H9 (cell line): ENCODE measurements at regions not wholly inside any gene's neighbourhood (a gene's known extent, or its start where the extent isn't known, plus 50 kb on each side); places are given as distances from the start of the nearest gene placed in this dataset.

Source experiments
- DNase-seq: peaks from one replicate; pipeline ENCODE4 v3.0.0-alpha.2; 2017
- H2AFZ ChIP-seq: one replicate; pipeline ENCODE4 v1.6.1; 2013; ENCODE audit warnings: mild to moderate bottlenecking, low read length, control low read depth, moderate library complexity
- H2AK5ac ChIP-seq: 2 replicates; pipeline ENCODE4 v1.6.1; 2013; ENCODE audit warnings: low read length, control low read depth, mixed read lengths; ENCODE audit not compliant: insufficient read length
- H2BK120ac ChIP-seq: one replicate; pipeline ENCODE4 v1.6.1; 2013; ENCODE audit warnings: low read depth, mild to moderate bottlenecking, low read length, control low read depth, inconsistent platforms; ENCODE audit not compliant: poor library complexity, severe bottlenecking
- H2BK12ac ChIP-seq: 2 replicates; pipeline ENCODE4 v1.6.1; 2013; ENCODE audit warnings: low read length, control low read depth, mixed read lengths, low read depth; ENCODE audit not compliant: insufficient read length
- H2BK15ac ChIP-seq: 2 replicates; pipeline ENCODE4 v1.6.1; 2013; ENCODE audit warnings: low read depth, low read length, control low read depth
- H2BK20ac ChIP-seq: one replicate; pipeline ENCODE4 v1.6.1; 2013; ENCODE audit warnings: low read depth, mild to moderate bottlenecking, low read length, control low read depth, inconsistent platforms; ENCODE audit not compliant: poor library complexity, severe bottlenecking
- H2BK5ac ChIP-seq: 2 replicates; pipeline ENCODE4 v1.6.1; 2013; ENCODE audit warnings: low read length, control low read depth, mixed read lengths; ENCODE audit not compliant: insufficient read length
- H3K14ac ChIP-seq: 2 replicates; pipeline ENCODE4 v1.6.1; 2013; ENCODE audit warnings: low read length, control low read depth; ENCODE audit not compliant: insufficient read depth
- H3K18ac ChIP-seq: 2 replicates; pipeline ENCODE4 v1.6.1; 2013; ENCODE audit warnings: low read depth, mild to moderate bottlenecking, mixed read lengths, low read length, control low read depth; ENCODE audit not compliant: insufficient read length
- H3K23ac ChIP-seq: 2 replicates; pipeline ENCODE4 v1.6.1; 2013; ENCODE audit warnings: low read length, control low read depth, mixed read lengths, low read depth; ENCODE audit not compliant: insufficient read length
- H3K23me2 ChIP-seq: 2 replicates; pipeline ENCODE4 v1.6.1; 2013; ENCODE audit warnings: low read depth, mild to moderate bottlenecking, mixed read lengths, low read length, control low read depth; ENCODE audit not compliant: insufficient read length, poor library complexity, severe bottlenecking
- H3K27ac ChIP-seq: 2 replicates; pipeline ENCODE4 v1.5.1; 2013; ENCODE audit warnings: low read length, control low read depth, mixed read lengths, low read depth; ENCODE audit not compliant: insufficient read length
- H3K27me3 ChIP-seq: 2 replicates; pipeline ENCODE4 v1.6.1; 2013; ENCODE audit warnings: low read length, control low read depth, inconsistent platforms; ENCODE audit not compliant: insufficient read depth
- H3K4ac ChIP-seq: 2 replicates; pipeline ENCODE4 v1.6.1; 2013; ENCODE audit warnings: low read depth, mild to moderate bottlenecking, control low read depth, inconsistent platforms, low read length, moderate library complexity
- H3K4me1 ChIP-seq: 2 replicates; pipeline ENCODE4 v1.6.1; 2013; ENCODE audit warnings: low read length, control low read depth, inconsistent platforms; ENCODE audit not compliant: insufficient read depth
- H3K4me2 ChIP-seq: 2 replicates; pipeline ENCODE4 v1.6.1; 2013; ENCODE audit warnings: low read length, control low read depth, mixed read lengths; ENCODE audit not compliant: insufficient read length, insufficient read depth
- H3K56ac ChIP-seq: 2 replicates; pipeline ENCODE4 v1.6.1; 2013; ENCODE audit warnings: low read depth, mild to moderate bottlenecking, mixed read lengths, low read length, control low read depth; ENCODE audit not compliant: insufficient read length
- H3K79me1 ChIP-seq: 2 replicates; pipeline ENCODE4 v1.6.1; 2013; ENCODE audit warnings: low read depth, mild to moderate bottlenecking, moderate library complexity, low read length, control low read depth, inconsistent platforms; ENCODE audit not compliant: insufficient read depth, poor library complexity, severe bottlenecking
- H3K79me2 ChIP-seq: 2 replicates; pipeline ENCODE4 v1.6.1; 2013; ENCODE audit warnings: low read length, control low read depth, inconsistent platforms; ENCODE audit not compliant: insufficient read depth
- H3K9ac ChIP-seq: 2 replicates; pipeline ENCODE4 v1.6.1; 2013; ENCODE audit warnings: low read length, control low read depth, mixed read lengths; ENCODE audit not compliant: insufficient read length; ENCODE audit errors: extremely low read depth
- H3K9me3 ChIP-seq: one replicate; pipeline ENCODE4 v1.6.1; 2013; ENCODE audit warnings: low read depth, low read length, inconsistent platforms; ENCODE audit not compliant: control insufficient read depth
- H3T11ph ChIP-seq: one replicate; pipeline ENCODE4 v1.6.1; 2013; ENCODE audit warnings: mild to moderate bottlenecking, low read length, control low read depth, inconsistent platforms
- H4K20me1 ChIP-seq: one replicate; pipeline ENCODE4 v1.6.1; 2013; ENCODE audit not compliant: control insufficient read depth, insufficient read length, insufficient read depth
- H4K5ac ChIP-seq: 2 replicates; pipeline ENCODE4 v1.6.1; 2013; ENCODE audit warnings: low read depth, mild to moderate bottlenecking, mixed read lengths, low read length, control low read depth; ENCODE audit not compliant: insufficient read length
- H4K8ac ChIP-seq: replicated peaks from 2 replicates; pipeline ENCODE4 v1.6.1; 2013; ENCODE audit warnings: low read length, control low read depth, mixed read lengths, low read depth; ENCODE audit not compliant: insufficient read length
- H4K91ac ChIP-seq: 2 replicates; pipeline ENCODE4 v1.6.1; 2013; ENCODE audit warnings: low read depth, mild to moderate bottlenecking, moderate library complexity, mixed read lengths, low read length, control low read depth; ENCODE audit not compliant: insufficient read length
- H3K27ac Mint-ChIP-seq, 3 experiments: 2 replicates in 2 of 3; 3 replicates in 1 of 3; pipeline ENCODE4 v1.8.0; 2020 to 2021; ENCODE audit warnings: mixed read lengths in 3 of 3, mild to moderate bottlenecking in 1 of 3, moderate library complexity in 1 of 3
- H3K27me3 Mint-ChIP-seq: 2 replicates; pipeline ENCODE4 v1.8.0; 2021; ENCODE audit warnings: low read depth, mild to moderate bottlenecking, moderate library complexity, mixed read lengths
- H3K36me3 Mint-ChIP-seq, 3 experiments: 2 replicates in 2 of 3; 3 replicates in 1 of 3; pipeline ENCODE4 v1.8.0; 2020 to 2021; ENCODE audit warnings: low read depth in 3 of 3, mixed read lengths in 3 of 3; ENCODE audit not compliant: insufficient read depth in 1 of 3
- H3K4me1 Mint-ChIP-seq, 2 experiments: 2 replicates each; pipeline ENCODE4 v1.8.0; 2020; ENCODE audit warnings: mixed read lengths in 2 of 2
- H3K4me3 Mint-ChIP-seq, 2 experiments: 2 replicates in 1 of 2; 3 replicates in 1 of 2; pipeline ENCODE4 v1.8.0; 2020 to 2021; ENCODE audit warnings: mild to moderate bottlenecking in 2 of 2, mixed read lengths in 2 of 2, moderate library complexity in 1 of 2
- H3K9me3 Mint-ChIP-seq, 2 experiments: 2 replicates in 1 of 2; 3 replicates in 1 of 2; pipeline ENCODE4 v1.8.0; 2020; ENCODE audit warnings: mild to moderate bottlenecking in 2 of 2, mixed read lengths in 2 of 2, moderate library complexity in 1 of 2
- WGBS: extraction: QIAGEN DNeasy Blood & Tissue Kit; methylation state at CpG from one replicate; pipeline ENCODE4 v1.1.7; 2013; ENCODE audit warnings: missing lambda C conversion rate, low lambda C conversion rate, mixed read lengths; ENCODE audit not compliant: insufficient read length; ENCODE audit errors: extremely low coverage; 5-methylcytosine and 5-hydroxymethylcytosine counted together
- TF ChIP-seq, protein P1 (sequence below): fragments of 200-600 bp; sonication (generic); conservative IDR thresholded peaks from 3 replicates; pipeline ENCODE4 v1.8.0; 2021; ENCODE audit warnings: antibody characterized with exemption, mild to moderate bottlenecking

GRCh38 chr11:28599656-28600055, 491.5 kb downstream of the METTL15 start:
- Histone ChIP-seq H3K9me3 (no peaks in the 10 kb centered on the region), H3T11ph (no peak overlapping the region), H2BK120ac (no peak overlapping the region), H3K79me2 (no peaks in the 10 kb centered on the region), H4K20me1 (no peaks in the 10 kb centered on the region), H3K4me2 (no peak overlapping the region), H2BK5ac (no peak overlapping the region), H3K4ac (no peak overlapping the region), H4K5ac (no peak overlapping the region), H3K23ac (no peak overlapping the region), H3K18ac (no peak overlapping the region), H3K14ac (no peak overlapping the region), H4K8ac (no peak overlapping the region), H2BK12ac (no peak overlapping the region), H3K4me1 (no peaks in the 10 kb centered on the region), H2BK15ac (no peak overlapping the region), H3K56ac (no peak overlapping the region), H3K27me3 (no peaks in the 10 kb centered on the region), H3K79me1 (no peaks in the 10 kb centered on the region), H3K23me2 (no peaks in the 10 kb centered on the region), H2BK20ac (no peak overlapping the region), H2AK5ac (no peak overlapping the region), H4K91ac (no peak overlapping the region), H3K27ac (no peak overlapping the region), H3K9ac (no peak overlapping the region), H2AFZ (no peak overlapping the region)
- Mint-ChIP-seq H3K27ac (no peak overlapping the region), H3K9me3 (peaks cover 0 to 3% of the 10 kb centered on the region in 2 experiments; a peak in 1 of 5 replicates), H3K4me3 (no peak overlapping the region), H3K36me3 (no peaks in the 10 kb centered on the region), H3K4me1 (no peaks in the 10 kb centered on the region), H3K27me3 (no peaks in the 10 kb centered on the region; the same call in 1 of the 2 replicates)
- TF ChIP-seq, protein P1, sequence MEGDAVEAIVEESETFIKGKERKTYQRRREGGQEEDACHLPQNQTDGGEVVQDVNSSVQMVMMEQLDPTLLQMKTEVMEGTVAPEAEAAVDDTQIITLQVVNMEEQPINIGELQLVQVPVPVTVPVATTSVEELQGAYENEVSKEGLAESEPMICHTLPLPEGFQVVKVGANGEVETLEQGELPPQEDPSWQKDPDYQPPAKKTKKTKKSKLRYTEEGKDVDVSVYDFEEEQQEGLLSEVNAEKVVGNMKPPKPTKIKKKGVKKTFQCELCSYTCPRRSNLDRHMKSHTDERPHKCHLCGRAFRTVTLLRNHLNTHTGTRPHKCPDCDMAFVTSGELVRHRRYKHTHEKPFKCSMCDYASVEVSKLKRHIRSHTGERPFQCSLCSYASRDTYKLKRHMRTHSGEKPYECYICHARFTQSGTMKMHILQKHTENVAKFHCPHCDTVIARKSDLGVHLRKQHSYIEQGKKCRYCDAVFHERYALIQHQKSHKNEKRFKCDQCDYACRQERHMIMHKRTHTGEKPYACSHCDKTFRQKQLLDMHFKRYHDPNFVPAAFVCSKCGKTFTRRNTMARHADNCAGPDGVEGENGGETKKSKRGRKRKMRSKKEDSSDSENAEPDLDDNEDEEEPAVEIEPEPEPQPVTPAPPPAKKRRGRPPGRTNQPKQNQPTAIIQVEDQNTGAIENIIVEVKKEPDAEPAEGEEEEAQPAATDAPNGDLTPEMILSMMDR = no peak
- WGBS = no CpG with 5 or more reads among the region's 2 CpGs
- no peak for DNase-seq
